ENCODE measurements at regions not wholly inside any gene's neighbourhood (a gene's known extent, or its start where the extent isn't known, plus 50 kb on each side); places are given as distances from the start of the nearest gene placed in this dataset.

DNA sequence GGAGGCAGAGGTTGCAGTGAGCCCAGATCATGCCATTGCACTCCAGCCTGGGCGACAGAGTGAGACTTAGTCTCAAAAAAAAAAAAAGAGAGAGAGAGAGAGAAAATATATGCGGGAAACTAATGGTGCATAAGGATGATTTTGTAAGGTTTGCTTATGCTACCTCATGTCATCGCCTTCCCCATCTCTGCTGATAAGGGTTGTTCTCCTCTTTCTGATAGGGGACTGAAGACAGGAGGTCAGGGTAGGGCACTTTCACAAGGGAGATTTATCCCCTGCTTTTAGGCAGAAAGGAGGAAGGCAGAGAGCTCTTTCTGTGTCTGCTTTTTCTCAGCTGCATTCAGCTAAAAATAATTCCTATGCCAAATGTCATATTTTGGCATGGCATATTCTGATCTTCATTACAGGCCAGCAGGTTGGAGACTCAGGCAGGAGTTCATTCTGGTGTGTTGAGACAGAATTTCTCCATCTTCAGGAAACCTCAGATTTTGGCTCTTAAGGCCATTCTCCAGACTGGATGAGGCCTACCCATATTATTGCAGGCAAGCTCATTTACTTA lies 220.2 kb downstream of the AUH start:
- peaks cover 23 to 54% of the 10 kb centered on the region in 2 donors for H3K4me1 Mint-ChIP-seq (ENCODE audit: low read depth in 2 of 2)
- ATAC-seq, result no peak
- no peaks in the 10 kb centered on the region for H3K27me3 Mint-ChIP-seq
- peaks cover 9% of the 10 kb centered on the region for H3K36me3 Mint-ChIP-seq
- H3K9me3 Mint-ChIP-seq, result peaks cover 7% of the 10 kb centered on the region
- no peak overlapping the region for H3K4me3 Mint-ChIP-seq
- H3K27ac Mint-ChIP-seq, result peak overlapping the region; percentile 0 to 10
- DNase-seq (ENCODE audit: low spot score), result no peak

DNA sequence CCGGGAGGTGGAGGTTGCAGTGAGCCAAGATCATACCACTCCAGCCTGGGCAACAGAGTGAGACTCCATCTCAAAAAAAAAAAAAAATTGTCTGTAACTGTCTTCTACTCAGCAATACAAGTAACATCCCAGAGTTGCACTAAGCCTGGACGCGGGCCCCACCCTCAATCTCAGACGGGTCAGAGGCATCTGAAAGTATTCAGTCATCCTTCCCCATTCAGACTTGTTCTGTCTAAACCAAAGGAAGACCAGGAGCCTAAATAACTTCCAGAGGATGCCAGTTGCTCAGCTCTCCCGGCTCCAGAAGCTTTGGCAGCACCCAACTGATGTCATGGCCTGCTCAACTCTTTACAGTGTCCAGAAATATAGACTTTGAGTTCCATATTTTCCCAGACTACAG lies 218.6 kb downstream of the AUH start:
- Mint-ChIP-seq H3K9me3 (peaks cover 10% of the 10 kb centered on the region), H3K4me3 (no peak overlapping the region), H3K27ac (peak overlapping the region in 1 of 2 donors; percentile 41), H3K27me3 (no peaks in the 10 kb centered on the region), H3K4me1 (ENCODE audit: low read depth in 2 of 2) (peaks cover 28 to 57% of the 10 kb centered on the region in 2 donors), H3K36me3 (peaks cover 14% of the 10 kb centered on the region)
- DNase-seq (ENCODE audit: low spot score) (no peak), ATAC-seq (no peak)

DNA sequence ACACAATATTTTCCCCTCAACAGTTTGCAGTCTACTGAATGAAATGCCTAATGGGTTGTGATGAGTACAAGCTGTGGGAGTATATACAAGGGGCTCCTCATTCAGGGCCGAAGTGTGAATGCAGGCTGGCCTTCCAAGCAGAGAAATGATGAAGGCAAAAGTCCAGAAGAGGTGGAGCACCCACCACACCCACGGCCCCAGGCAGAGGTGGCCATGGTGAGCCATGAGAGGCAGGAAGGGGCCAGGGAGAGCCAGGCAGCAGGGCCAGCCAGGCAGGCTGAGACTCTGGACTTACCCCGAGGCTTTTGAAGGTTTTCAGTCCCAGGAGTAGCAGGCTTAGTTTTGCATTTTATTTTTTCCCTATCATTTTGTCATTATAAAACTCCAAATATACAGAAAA lies 218.1 kb downstream of the AUH start:
- ATAC-seq (no peak), DNase-seq (ENCODE audit: low spot score) (no peak)
- Mint-ChIP-seq H3K36me3 (peaks cover 16% of the 10 kb centered on the region), H3K27ac (no peak overlapping the region), H3K4me1 (ENCODE audit: low read depth in 2 of 2) (peaks cover 29 to 57% of the 10 kb centered on the region in 2 donors), H3K27me3 (no peaks in the 10 kb centered on the region), H3K9me3 (peaks cover 10% of the 10 kb centered on the region), H3K4me3 (no peak overlapping the region)

DNA sequence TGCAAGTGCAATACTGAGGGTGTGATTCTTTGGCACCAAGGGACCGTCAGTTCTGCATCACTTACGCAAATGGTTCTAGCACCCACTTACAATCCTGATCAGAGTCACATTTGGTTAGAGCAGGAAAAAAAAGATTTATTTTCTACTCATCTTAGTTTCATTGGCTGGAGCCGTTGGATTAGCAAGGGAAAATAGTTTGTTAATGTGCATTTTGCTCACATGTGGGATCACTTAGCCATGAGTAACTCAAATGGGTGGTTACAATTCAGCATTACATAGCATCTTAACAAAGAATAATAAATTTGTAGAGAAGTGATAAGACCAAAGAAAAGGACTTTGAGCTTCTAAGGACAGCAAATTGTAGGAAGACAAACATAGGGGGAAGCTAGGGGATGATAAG lies 216.9 kb downstream of the AUH start:
- peak overlapping the region; percentile 71 for H3K4me3 Mint-ChIP-seq
- H3K36me3 Mint-ChIP-seq, result peaks cover 23% of the 10 kb centered on the region
- H3K9me3 Mint-ChIP-seq, result peaks cover 10% of the 10 kb centered on the region
- no peak for ATAC-seq
- H3K4me1 Mint-ChIP-seq (ENCODE audit: low read depth in 2 of 2), result peaks cover 35 to 64% of the 10 kb centered on the region in 2 donors
- DNase-seq (ENCODE audit: low spot score), result no peak
- no peaks in the 10 kb centered on the region for H3K27me3 Mint-ChIP-seq
- H3K27ac Mint-ChIP-seq, result peak overlapping the region; percentile 99

DNA sequence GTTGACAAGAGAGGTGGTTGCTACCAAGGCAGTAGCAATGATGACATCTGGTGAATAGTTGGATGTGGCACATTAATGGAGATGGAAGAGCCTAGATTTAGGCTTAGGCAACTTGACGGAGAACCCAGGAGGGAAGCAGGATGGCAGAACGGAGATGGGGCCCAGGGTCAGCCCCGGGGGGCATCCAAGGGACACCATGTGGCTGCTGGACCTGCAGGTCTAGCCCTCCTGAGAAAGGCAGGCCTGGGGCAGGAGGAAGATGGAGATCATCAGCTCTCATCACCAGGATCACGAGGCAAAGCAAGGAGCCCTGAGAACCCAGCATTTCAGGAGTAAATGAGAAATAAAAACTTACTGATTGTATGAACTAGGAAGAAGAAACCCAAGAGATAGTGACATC lies 216.2 kb downstream of the AUH start:
- no peaks in the 10 kb centered on the region for H3K27me3 Mint-ChIP-seq
- H3K4me1 Mint-ChIP-seq (ENCODE audit: low read depth in 2 of 2), result peaks cover 40 to 70% of the 10 kb centered on the region in 2 donors
- peak overlapping the region; percentile 71 for H3K4me3 Mint-ChIP-seq
- DNase-seq (ENCODE audit: low spot score), result no peak
- peaks cover 27% of the 10 kb centered on the region for H3K36me3 Mint-ChIP-seq
- peak overlapping the region; percentile 99 for H3K27ac Mint-ChIP-seq
- H3K9me3 Mint-ChIP-seq, result peaks cover 10% of the 10 kb centered on the region
- no peak for ATAC-seq

DNA sequence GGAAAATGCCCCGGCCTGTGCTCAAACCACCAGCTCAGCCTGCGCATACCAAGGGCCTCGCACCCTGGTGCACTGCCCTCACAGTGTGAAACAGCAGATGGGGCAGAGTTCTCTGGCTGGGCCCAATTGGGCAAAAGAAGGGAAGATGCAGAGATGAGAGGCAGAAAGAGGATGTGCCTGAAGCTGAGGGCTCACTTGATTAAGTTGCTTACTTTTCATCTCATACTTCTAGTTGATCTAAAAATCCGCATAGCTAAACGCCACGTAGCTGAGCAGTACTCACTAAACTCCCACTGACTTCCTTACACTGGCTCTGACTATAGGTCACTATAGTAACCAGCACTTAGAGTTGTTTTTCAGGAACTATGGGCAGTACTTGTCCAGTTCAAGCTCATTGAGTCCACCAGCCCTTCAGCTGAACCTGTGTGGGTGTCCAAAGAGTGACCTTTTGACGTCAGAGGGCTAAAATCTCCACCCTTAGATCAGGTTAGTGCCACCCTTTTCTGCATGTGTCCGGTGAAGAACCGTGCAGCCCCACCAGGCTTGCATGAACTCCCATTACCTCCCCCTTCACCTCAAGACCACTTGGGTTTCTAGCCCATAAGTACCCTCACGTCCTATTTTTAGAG lies 215.2 kb downstream of the AUH start:
- no peak for ATAC-seq
- Mint-ChIP-seq H3K4me3 (peak overlapping the region; percentile 89), H3K4me1 (ENCODE audit: low read depth in 2 of 2) (peaks cover 50 to 75% of the 10 kb centered on the region in 2 donors), H3K27ac (peak overlapping the region; percentile 99), H3K9me3 (peaks cover 10% of the 10 kb centered on the region), H3K36me3 (peaks cover 28% of the 10 kb centered on the region), H3K27me3 (no peaks in the 10 kb centered on the region)
- no peak for DNase-seq (ENCODE audit: low spot score)

DNA sequence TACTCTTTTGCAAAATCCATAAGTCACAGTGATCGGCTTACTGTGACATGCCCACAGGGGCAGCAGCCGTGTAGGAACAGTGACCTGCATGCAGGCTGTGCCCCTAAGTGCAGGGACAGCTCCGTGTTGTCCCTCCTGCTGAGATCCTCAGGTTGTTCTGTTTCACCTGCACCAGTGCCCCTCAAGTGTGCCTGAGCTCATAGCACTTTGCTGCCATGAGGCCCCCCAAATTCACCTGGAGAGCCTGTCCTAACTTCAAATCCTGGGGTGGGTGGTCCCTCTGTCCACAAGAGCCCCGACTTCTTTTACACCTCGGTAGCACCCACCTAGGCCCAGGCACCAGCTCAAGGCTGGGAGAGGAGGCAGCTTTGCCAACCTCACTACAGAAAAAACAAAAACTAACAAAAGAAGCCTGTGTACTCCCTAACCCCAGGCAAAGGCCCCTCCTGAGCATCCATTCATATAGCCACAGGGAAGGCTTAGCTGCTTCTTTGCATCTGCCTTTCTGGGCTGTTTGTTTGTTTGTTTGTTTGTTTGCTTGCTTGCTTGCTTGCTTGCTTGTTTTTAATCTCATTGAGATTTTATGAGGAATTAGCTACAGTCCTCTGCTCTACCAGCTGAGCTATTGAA lies 214.5 kb downstream of the AUH start:
- DNase-seq (ENCODE audit: low spot score) (no peak), ATAC-seq (no peak)
- H3K4me1 Mint-ChIP-seq (ENCODE audit: low read depth in 2 of 2), result peaks cover 57 to 75% of the 10 kb centered on the region in 2 donors

DNA sequence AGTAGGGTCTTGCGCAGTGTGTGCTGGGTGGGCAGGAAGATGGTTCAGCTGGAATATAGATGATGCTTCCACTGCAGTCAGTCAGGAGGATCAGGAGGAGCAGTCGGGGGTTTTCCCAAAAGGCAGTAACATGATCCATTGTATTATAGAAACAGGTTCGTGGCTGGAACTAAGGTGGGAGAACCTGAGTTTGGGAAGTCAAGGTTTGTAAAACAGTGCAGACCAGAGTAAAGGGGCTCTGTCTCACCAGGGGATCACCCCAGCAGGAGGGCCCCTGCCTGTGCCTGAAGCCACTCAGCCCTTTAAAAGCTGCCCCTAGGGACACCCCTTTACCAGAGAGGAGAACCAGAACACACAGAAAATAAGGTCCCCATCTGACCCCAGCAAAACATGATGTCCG lies 213.4 kb downstream of the AUH start:
- no peaks in the 10 kb centered on the region for H3K27me3 Mint-ChIP-seq
- peaks cover 67 to 82% of the 10 kb centered on the region in 2 donors for H3K4me1 Mint-ChIP-seq (ENCODE audit: low read depth in 2 of 2)
- peak overlapping the region; percentile 89 for H3K4me3 Mint-ChIP-seq
- peaks cover 16% of the 10 kb centered on the region for H3K9me3 Mint-ChIP-seq
- ATAC-seq (no peak), DNase-seq (ENCODE audit: low spot score) (no peak)
- peak overlapping the region; percentile 99 for H3K27ac Mint-ChIP-seq
- H3K36me3 Mint-ChIP-seq, result peaks cover 41% of the 10 kb centered on the region

More for the DNA sequence above, 214.5 kb downstream of the AUH start:
- peak overlapping the region; percentile 89 for H3K4me3 Mint-ChIP-seq
- peaks cover 10% of the 10 kb centered on the region for H3K9me3 Mint-ChIP-seq
- H3K27me3 Mint-ChIP-seq, result no peaks in the 10 kb centered on the region
- H3K36me3 Mint-ChIP-seq, result peaks cover 30% of the 10 kb centered on the region
- peak overlapping the region; percentile 99 for H3K27ac Mint-ChIP-seq

DNA sequence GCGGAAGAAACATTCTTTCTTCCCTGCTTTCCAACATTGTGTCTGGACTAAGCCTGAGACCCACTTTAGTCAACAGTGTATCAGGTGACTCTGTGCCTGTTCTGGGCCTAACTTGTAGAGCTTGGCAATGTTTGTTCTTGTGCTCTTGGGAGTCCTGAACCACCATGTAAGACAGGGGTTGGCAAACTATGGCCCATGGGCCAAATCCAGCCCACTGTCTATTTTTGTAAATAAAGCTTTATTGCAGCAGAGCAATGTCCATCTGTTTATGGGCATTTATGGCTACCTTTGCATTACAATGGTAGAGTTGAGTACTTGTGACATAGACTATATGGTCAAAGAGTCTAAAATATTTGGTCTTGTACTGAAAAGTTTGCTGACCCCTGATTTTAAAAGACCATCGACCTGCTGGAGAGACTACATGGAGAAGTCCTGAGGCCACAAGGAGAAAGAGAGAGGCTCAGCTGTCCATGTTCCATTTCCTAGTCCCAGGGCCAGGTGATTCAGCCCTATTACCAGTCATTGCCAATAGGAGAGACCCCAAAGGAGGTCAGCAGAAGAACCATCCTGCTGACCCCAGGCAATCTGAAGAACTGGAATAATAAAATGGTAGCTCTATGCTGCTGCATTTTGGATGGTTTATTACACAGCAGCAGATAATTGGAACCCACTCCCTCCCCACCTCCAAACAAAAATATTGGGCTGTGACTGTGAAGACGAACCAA lies 211.3 kb downstream of the AUH start:
- Mint-ChIP-seq H3K9me3 (peaks cover 12% of the 10 kb centered on the region), H3K27me3 (no peaks in the 10 kb centered on the region), H3K27ac (peak overlapping the region; percentile 95 to 99), H3K36me3 (peaks cover 37% of the 10 kb centered on the region), H3K4me3 (peak overlapping the region; percentile 69), H3K4me1 (ENCODE audit: low read depth in 2 of 2) (peaks cover 78 to 83% of the 10 kb centered on the region in 2 donors)
- no peak for DNase-seq (ENCODE audit: low spot score)
- ATAC-seq, result no peak

DNA sequence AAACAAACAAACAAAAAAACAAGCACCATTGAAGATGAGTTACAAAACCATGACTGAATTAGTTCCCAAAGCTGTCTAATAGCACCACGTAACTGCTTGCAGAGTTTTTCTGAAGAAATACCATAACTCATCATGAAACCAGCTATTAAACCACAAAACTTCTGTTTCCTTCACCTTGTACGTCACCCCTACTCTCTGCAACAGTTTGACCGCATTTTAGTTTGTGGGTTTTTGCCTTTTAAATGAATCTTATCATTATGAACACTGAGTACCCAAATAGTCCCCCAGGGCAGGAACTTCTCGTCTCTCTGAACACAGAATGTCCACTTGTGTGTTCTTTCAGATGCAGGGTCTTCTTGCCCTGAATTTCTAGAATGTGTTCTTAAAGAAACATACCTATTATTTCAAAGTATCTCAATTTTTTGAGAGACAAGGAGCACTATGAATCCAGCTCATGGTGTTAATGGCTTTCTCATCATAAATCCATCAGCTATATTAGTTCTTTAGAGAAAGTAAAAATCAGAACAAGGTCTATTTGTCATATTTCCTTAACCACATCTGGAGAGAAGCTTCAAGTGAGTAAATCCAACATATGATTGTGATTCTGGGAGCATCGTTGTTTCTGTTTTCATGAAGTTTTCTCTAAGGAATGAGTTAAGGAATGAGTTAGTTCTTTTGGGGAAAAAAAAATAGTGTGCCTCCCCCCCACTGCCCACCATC lies 210.6 kb downstream of the AUH start:
- Mint-ChIP-seq H3K9me3 (peaks cover 9% of the 10 kb centered on the region), H3K36me3 (peaks cover 33% of the 10 kb centered on the region), H3K27ac (peak overlapping the region; percentile 95 to 99), H3K4me1 (ENCODE audit: low read depth in 2 of 2) (peaks cover 79 to 84% of the 10 kb centered on the region in 2 donors), H3K27me3 (no peaks in the 10 kb centered on the region), H3K4me3 (peak overlapping the region; percentile 69)
- ATAC-seq (peak; percentile 84 to 87), DNase-seq (ENCODE audit: low spot score) (peak; percentile 86)

DNA sequence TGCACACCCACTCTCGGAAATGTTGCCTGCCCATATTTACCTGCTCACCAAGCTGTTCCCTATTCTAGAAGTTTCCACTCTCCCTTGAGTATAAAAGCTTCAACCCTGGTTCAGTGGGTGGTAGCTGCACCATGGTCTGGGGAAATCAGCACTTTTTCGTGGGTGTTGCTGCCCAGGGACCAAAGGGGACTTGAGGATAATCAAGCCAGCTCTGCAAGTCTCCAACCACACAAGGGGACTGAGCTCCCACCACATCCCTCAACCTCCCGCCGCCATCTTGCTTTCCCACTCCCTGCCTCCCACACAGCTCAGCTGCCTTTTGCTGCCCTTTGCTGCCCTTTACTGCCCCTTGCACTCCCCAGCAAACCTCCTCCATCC lies 210.0 kb downstream of the AUH start:
- ATAC-seq (no peak), DNase-seq (ENCODE audit: low spot score) (no peak)
- Mint-ChIP-seq H3K4me1 (ENCODE audit: low read depth in 2 of 2) (peaks cover 85 to 87% of the 10 kb centered on the region in 2 donors), H3K4me3 (peak overlapping the region; percentile 69), H3K36me3 (peaks cover 33% of the 10 kb centered on the region), H3K27me3 (no peaks in the 10 kb centered on the region), H3K27ac (peak overlapping the region; percentile 95 to 99), H3K9me3 (peaks cover 9% of the 10 kb centered on the region)

DNA sequence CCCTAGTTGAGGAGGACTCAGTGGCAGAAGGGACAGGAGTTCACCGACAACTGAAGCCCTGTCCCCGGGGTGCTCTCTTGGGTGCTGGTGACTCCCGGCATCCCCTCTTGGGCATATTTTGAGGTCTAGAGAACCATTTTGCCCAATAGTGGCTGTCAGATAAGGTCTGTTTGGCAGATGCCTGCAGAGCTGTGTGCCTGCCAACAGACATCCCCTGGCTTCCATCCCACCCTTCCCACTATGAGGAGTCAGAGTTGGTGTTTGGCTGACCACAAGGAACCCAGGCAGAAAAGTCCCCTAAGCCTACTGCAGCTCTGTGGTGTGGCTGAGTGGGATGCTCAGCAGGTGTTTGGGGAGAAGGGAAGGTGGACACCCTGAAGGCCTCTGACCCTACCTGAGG lies 207.0 kb downstream of the AUH start:
- DNase-seq (ENCODE audit: low spot score) (no peak), ATAC-seq (no peak)
- Mint-ChIP-seq H3K4me3 (peak overlapping the region; percentile 34), H3K4me1 (ENCODE audit: low read depth in 2 of 2) (peaks cover 65 to 70% of the 10 kb centered on the region in 2 donors), H3K27me3 (no peaks in the 10 kb centered on the region), H3K27ac (peak overlapping the region; percentile 95 to 99), H3K9me3 (peaks cover 6% of the 10 kb centered on the region), H3K36me3 (peaks cover 20% of the 10 kb centered on the region)

DNA sequence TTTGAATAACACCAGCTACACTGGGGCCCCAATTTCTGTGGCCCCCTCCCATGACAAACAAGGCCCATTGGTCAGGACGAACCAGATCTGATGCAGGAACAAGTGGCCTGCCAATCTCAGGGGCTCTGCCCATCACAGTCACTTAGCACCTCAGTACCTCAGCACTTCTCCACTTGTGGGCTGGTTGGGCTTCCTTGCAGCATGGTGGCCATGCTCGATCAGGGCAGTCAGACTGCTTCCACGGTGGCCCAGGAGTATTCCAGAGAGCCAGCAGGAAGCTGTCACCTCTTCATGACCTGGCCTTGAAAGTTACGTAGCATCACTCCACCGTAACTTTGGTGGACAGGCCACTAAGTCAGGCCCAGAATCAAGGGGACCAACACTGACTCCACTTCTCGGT lies 206.5 kb downstream of the AUH start:
- no peak for DNase-seq (ENCODE audit: low spot score)
- Mint-ChIP-seq H3K4me1 (ENCODE audit: low read depth in 2 of 2) (peaks cover 62 to 69% of the 10 kb centered on the region in 2 donors), H3K9me3 (peaks cover 6% of the 10 kb centered on the region), H3K4me3 (peak overlapping the region; percentile 34), H3K36me3 (peaks cover 18% of the 10 kb centered on the region), H3K27me3 (no peaks in the 10 kb centered on the region), H3K27ac (peak overlapping the region; percentile 95 to 99)
- ATAC-seq, result peak in 1 of 2 donors; percentile 16
